HS-27A (cell line): ENCODE measurements at regions not wholly inside any gene's neighbourhood (a gene's known extent, or its start where the extent isn't known, plus 50 kb on each side); places are given as distances from the start of the nearest gene placed in this dataset.

ENCODE experiments used
- DNase-seq: peaks from one replicate; pipeline ENCODE4 v3.0.0-alpha.2; 2012; ENCODE audit warnings: low read depth, missing footprints

DNA sequence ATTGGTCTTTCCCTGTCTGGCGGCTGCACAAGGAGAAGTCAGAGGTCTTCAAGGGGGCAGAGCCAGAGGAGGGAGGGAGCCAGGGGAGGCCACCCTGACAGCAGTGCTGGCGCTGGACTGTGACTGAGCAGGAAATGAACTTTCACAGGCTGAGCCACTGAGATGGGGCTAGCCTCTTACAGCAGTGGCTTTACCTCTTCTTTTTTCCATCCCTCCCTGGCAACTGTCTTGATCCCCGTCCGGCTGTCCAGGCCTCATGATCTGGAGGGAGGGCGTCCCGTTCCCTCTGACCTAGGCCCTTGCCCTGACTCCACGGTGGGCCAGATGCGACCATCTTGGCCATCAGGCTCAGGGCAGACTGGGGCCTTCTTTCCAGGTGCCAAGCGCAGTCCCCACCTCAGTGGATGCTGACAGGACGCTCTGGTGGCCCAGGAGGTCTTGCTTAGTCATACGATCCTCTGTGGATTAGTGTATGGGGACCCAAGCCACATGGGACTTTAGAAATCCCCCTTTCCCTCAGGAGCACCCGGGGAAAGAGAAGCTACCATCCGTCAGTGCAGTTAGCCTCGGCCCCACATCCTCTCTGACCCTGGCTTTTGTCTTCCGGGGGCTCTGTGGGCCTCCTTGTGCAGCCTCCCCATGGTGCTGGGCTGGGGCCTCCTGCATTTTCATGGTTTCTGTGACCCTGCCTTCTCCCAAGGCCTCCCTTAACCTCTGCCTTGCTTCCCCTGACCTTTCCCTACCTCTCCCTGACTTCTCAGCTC, 57.4 kb upstream of the CCDC167 start:
- DNase-seq = no peak

DNA sequence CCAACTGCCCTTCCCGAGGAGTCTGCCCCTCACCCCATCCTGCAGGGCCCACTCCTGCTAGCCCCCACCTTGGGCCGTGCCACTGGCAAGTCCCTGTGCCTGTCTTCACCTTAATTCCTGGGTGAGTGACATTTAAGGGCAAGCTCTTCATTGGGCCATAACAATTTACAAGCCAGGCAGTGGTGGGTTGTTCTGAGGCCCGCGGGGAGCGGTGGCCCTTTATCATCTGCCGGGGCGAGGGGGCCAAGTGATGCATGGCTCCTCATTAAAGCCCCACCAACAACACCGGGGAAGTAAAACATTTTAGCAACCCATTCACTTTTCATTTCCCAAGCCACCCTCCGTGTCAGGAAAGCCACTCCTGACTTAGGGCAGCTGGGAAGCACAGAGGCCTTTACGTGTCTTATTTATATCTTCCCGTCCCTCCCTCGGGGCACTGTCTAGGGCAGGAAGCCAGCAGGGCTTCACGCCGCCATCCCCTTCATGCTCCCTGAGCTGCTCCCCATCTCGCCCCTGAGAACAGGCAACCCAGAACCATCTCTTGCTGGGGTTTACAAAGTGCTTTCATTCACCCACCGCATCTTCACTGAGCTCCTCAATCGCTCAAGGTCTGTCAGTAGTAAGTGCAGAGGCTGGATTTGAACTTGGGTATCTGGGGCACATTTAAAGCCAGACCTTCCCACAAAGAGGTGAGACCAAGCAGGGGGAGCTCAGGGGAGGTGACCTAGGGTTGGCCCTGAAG, 55.5 kb upstream of the CCDC167 start:
- no peak for DNase-seq

DNA sequence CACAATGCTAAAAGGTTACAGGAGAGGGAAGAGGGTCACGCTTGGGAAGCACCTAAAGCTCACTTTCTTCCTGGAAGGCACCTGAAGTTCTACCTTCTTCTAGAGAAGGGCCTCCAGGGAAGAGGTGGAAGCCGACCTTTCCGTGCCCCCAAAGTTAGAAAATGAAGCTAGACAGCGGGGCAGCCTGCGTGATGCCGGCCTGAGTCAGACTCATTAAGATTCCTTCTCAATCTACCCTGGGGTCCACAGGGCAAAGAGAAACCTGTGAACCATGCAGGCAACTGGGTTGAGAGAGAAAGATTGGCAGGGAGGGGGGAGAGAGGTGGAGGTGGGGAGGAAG, 54.8 kb upstream of the CCDC167 start:
- no peak for DNase-seq

DNA sequence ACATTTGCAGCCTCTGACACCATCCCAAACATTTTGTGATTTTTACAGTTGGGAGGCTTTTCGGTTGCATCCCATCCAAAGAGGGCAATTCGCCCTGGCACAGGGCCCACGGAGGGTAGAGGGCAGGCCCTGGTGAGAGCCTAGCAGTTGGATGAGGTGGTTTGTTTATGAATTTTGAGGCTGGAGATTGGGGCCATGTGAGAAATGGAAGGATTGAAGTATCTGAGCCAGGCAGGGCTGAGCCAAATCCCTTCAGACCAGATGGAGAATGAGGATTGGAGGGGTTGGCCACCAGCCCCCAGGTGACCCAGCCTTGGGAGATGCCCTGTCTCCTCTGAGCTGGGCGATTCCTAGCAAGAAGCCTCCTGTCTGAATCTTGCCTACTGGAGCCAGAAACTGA, 52.6 kb upstream of the CCDC167 start:
- DNase-seq = no peak

DNA sequence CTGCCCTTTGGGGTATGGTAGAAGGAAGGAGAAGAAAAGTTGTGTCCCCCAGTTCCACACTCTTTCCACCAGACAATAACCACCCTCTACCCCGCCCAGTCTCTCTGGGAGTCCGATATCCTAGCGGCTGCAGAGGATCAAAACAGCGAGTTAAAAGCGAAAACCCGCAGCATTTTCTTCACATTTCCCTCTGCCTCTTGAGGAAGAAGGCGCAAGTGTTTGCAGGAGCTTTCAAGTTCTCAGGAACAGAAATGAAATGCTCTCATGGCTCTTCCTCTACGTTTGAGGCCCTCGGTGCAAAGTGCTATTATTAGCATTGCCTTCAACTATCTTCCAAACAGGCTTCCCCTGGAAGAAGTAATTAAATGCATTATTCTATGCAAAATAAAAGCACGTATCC, 52.2 kb upstream of the CCDC167 start:
- no peak for DNase-seq

DNA sequence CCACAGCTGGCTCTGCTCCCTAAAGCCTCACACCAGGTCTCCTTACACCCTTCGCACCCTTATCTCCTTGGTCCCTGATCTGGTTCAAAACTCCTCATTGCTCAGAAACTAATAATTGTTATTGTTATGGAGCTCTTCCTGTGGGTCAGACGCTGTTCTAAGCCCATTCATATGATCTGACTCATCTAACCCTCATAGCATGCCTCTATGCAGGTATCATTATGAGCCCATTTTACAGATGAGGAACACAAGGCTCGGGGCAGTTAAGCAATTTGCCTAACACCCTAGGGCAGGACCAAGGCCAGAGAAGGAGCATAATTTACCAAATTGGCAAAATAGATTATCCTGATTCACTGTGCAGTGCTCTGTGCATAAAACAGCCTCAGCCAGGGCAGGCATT, 51.8 kb upstream of the CCDC167 start:
- DNase-seq = no peak

DNA sequence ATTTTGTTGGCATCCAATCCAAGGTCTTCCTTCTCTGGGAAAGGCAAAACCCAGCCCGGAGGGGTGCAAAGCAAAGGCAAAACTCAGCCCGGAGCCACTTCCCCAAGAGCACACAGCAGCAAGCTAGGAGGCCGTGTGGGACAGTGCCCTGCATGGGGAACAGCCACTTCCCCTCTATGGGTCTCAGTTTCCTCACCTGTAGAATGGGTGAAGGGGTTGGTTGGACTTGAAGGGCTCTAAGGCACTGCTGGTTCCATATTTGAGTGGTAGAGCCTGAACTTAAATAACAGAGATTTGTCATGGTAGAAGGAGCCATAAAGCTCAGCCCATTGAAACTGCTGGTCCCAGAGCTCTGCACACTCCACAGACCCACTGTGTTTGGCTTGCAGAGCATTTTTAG, 51.3 kb upstream of the CCDC167 start:
- DNase-seq = no peak

DNA sequence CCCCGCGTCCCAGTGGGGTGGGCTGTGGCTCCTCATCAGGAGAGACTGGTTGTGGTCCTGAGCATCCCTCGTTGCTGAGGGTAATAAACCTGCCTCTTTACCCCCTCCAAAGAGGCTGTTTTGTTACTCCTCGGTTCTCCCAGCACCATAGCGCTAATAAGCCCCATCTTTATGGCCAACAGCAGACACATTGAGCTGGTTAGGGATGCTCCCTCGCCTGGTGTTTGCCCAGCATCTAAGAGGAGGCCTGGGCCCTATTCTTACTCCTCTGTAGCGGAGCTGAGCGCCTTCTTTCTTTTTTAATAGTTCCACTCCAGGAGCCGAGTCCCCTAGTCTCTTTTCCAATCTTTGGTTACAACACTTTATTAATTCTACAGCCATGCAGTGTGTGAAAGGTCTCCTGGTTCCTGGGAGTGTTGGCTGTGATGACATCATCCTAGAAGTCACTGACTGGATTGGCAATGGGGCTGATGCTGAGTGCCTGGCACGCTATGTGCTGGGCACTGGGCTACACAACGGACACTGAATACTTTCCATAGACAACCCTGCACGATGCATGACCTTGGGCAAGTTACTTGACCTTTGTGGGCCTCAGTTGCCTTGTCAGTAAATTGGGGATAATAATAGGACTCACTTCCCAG, 50.6 kb upstream of the CCDC167 start:
- no peak for DNase-seq

DNA sequence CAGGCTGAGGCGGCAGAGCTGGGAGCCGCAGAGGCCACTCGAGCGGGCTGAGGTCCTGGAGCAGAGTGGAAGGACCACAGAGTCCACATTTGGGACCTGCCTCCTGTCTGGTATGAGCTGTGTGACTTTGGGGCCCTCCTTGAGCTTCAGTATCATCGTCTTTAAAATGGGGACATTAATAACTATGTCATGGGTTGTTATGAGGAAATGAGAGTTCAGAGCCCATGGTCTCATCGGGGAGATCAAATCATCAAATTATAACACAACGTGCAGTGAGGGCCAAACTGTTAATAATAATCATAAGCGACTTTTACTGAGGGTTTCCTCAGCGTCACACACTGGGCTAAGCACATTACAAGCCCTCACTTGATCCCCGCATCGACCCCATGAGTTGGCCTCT, 49.9 kb upstream of the CCDC167 start:
- no peak for DNase-seq
